Hepatic stellate cell (primary cell): ENCODE measurements at regions not wholly inside any gene's neighbourhood (a gene's known extent, or its start where the extent isn't known, plus 50 kb on each side); places are given as distances from the start of the nearest gene placed in this dataset.

Source experiments
- DNase-seq: peaks from one replicate; pipeline ENCODE4 v3.0.0; 2011; ENCODE audit warnings: low spot score

GRCh38 chr9:70478963-70479641, 64.6 kb upstream of the KLF9 start:
- DNase-seq, result no peak

GRCh38 chr9:70477907-70478480, 63.5 kb upstream of the KLF9 start:
- no peak for DNase-seq

GRCh38 chr9:70477146-70477745, 62.8 kb upstream of the KLF9 start:
- no peak for DNase-seq

GRCh38 chr9:70475211-70475610, 60.8 kb upstream of the KLF9 start:
- no peak for DNase-seq

- no peak for DNase-seq
Measured at GRCh38 chr9:70474413-70474812, 60.0 kb upstream of the KLF9 start.

GRCh38 chr9:70472268-70473249, 58.1 kb upstream of the KLF9 start:
- DNase-seq, result no peak

- no peak for DNase-seq
Measured at GRCh38 chr9:70470050-70471015, 55.9 kb upstream of the KLF9 start.

GRCh38 chr9:70468291-70468690, 53.8 kb upstream of the KLF9 start:
- no peak for DNase-seq

- DNase-seq, result peak; percentile 53
Measured at GRCh38 chr9:70466976-70467561, 52.6 kb upstream of the KLF9 start.

- no peak for DNase-seq
Measured at GRCh38 chr9:70465904-70466303, 51.4 kb upstream of the KLF9 start.

- DNase-seq, result no peak
Measured at GRCh38 chr9:70465398-70465797, 50.9 kb upstream of the KLF9 start.
